GM18507 (cell line): ENCODE measurements at regions not wholly inside any gene's neighbourhood (a gene's known extent, or its start where the extent isn't known, plus 50 kb on each side); places are given as distances from the start of the nearest gene placed in this dataset.
"Not testable (repeated sequence)": the region's sequence is repeated elsewhere in the genome, so short reads cannot be mapped to it uniquely, and the experiment has no call there.

Experiments used
- DNase-seq: peaks from one replicate; pipeline ENCODE4 v3.0.0; 2011; ENCODE audit warnings: low read depth; ENCODE audit not compliant: insufficient read length; ENCODE audit errors: extremely low spot score
- FAIRE-seq: peaks from 2 replicates; lab custom pipeline; 2011; peaks lifted over from hg19 to GRCh38; lab: Jason Lieb, UNC

GRCh38 chr7:106371629-106372028 lies 86.8 kb upstream of the NAMPT start:
- DNase-seq (no peak), FAIRE-seq (no peak)

- no peak for FAIRE-seq
- no peak for DNase-seq
Observed at GRCh38 chr7:106370542-106370941, 85.8 kb upstream of the NAMPT start.

GRCh38 chr7:106369816-106370215 lies 85.0 kb upstream of the NAMPT start:
- DNase-seq (no peak), FAIRE-seq (no peak)

- no peak for DNase-seq
- FAIRE-seq, result no peak
Observed at GRCh38 chr7:106369352-106369751, 84.6 kb upstream of the NAMPT start.

- DNase-seq (no peak), FAIRE-seq (no peak)
Observed at GRCh38 chr7:106367664-106368063, 82.9 kb upstream of the NAMPT start.

- DNase-seq, result no peak
Observed at GRCh38 chr7:106367018-106367420, 82.2 kb upstream of the NAMPT start.

GRCh38 chr7:106365252-106366005 lies 80.6 kb upstream of the NAMPT start:
- DNase-seq (no peak), FAIRE-seq (no peak)

More at GRCh38 chr7:106367018-106367420, 82.2 kb upstream of the NAMPT start:
- no peak for FAIRE-seq

- not testable (repeated sequence) for DNase-seq, FAIRE-seq
Observed at GRCh38 chr7:106362507-106362906, 77.7 kb upstream of the NAMPT start.

GRCh38 chr7:106358103-106358663 lies 73.4 kb upstream of the NAMPT start:
- DNase-seq, result no peak
- FAIRE-seq, result peak; percentile 80

GRCh38 chr7:106357675-106358074 lies 72.9 kb upstream of the NAMPT start:
- DNase-seq (no peak), FAIRE-seq (no peak)

- no peak for DNase-seq
- no peak for FAIRE-seq
Observed at GRCh38 chr7:106354822-106355221, 70.0 kb upstream of the NAMPT start.

GRCh38 chr7:106353944-106354343 lies 69.2 kb upstream of the NAMPT start:
- FAIRE-seq (no peak), DNase-seq (no peak)

- FAIRE-seq (no peak), DNase-seq (no peak)
Observed at GRCh38 chr7:106348231-106348630, 63.4 kb upstream of the NAMPT start.

GRCh38 chr7:106347229-106347833 lies 62.5 kb upstream of the NAMPT start:
- DNase-seq (no peak), FAIRE-seq (peak; percentile 26)

- FAIRE-seq (peak; percentile 95), DNase-seq (peak; percentile 29)
Observed at GRCh38 chr7:106346678-106347217, 62.0 kb upstream of the NAMPT start.

- DNase-seq (no peak), FAIRE-seq (no peak)
Observed at GRCh38 chr7:106346167-106346677, 61.4 kb upstream of the NAMPT start.

GRCh38 chr7:106345421-106346166 lies 60.8 kb upstream of the NAMPT start:
- no peak for DNase-seq
- FAIRE-seq, result peak; percentile 48

- FAIRE-seq, result no peak
- DNase-seq, result no peak
Observed at GRCh38 chr7:106344861-106345260, 60.1 kb upstream of the NAMPT start.

GRCh38 chr7:106344211-106344610 lies 59.4 kb upstream of the NAMPT start:
- no peak for FAIRE-seq
- DNase-seq, result no peak

- FAIRE-seq, DNase-seq: not testable (repeated sequence)
Observed at GRCh38 chr7:106342049-106342448, 57.3 kb upstream of the NAMPT start.
